HG03442 (cell line): ENCODE measurements at regions not wholly inside any gene's neighbourhood (a gene's known extent, or its start where the extent isn't known, plus 50 kb on each side); places are given as distances from the start of the nearest gene placed in this dataset.
"Not testable (repeated sequence)": the region's sequence is repeated elsewhere in the genome, so short reads cannot be mapped to it uniquely, and the experiment has no call there.

ENCODE experiments used
- ATAC-seq: cut with Tn5 transposase; IDR thresholded peaks from one replicate; pipeline ENCODE4 v1.9.1; 2021; ENCODE audit warnings: mild to moderate bottlenecking, moderate library complexity; ENCODE audit not compliant: unreplicated experiment

DNA sequence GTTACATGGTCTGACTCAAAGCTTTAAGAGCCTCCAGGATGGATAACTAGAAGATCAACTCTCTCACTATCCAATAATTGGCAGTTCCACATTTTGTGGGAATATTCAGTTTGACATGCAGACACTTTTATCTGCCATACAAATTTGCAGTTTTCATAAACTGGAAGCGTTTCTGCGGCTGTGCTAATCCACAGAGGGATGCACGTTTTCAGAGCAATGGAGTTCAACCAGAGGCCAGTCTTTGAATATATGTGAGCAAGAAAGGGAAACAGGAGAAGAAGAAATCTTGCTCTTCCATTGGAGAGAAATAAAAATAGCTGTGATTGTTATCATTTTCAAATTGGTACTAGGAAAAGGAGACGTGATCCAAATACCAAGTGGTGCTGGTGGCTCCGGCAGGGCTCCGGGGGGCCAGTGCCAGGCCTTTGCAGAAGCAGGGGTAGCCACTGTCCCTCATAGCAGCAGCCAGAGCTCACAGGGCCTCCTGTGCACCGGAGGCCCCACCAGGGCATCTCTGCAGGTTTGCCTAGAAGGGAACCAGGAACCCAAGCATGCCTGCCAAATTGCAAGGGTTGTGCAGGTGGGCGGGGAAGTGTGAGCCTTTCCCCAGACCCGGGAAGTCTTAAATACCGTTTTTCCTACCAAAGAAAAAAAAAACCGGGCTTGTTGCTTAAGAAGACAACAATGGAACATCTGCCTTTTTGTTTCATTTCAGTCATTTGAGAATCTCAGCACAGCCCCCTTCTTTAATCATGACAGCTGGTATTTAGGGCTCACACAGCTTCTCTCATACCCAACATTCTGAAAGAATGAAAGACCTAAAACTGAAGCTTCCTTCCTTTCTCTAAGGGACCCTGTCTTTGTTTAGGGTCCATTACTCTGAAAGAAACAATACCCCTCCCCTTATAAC is 791.1 kb upstream of the SOX11 start:
- no peak for ATAC-seq

DNA sequence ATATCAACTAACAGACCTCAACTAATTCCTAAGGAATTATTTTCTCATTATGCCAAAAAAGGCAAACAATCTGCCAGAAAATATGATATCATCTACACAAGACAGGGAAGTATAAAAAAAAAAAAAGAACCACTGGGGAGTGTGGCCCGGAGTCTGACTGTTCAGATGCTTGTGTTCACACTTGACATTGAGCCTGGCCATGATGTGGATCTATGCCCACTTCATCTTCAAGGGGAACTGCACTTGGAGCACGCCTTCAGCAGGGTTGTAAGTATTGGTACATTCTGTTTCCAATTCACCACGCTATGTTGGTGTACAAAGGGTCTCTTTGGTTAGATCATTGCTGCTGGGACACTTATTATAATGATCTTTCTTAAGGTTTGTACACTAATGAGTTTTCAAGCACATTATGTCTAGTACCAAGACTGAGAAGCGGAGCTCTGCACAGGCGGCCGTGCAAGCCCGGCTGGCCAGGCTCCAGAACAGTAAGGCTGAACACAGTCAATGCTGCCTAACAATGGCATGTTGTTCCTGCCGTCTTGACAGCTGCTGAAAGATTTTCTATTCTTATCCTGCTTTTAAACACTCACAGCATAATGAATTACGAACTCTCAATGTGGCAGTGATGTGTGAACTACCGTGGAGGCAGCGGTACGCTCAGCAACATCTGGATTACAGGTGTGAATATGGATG is 788.4 kb upstream of the SOX11 start:
- no peak for ATAC-seq

DNA sequence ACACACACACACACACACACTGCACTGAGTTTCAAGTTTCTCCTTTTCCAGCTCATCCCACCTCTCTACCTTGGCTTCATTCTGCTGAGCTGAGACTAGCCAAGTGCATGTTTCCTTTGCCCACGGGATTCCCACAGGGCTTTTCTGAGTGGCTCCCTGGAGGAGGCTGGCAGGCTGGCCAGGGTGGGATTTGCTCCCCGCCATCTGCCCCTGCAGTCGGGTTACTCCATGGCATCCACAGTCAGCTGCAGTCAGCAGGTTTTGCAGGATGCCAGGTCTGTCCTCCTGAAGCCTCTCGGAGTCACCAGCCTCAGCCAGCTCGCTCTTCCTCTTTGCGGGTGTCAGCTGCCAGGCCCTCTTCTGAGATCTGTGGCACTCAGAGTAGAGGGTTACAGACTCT is 783.7 kb upstream of the SOX11 start:
- no peak for ATAC-seq

DNA sequence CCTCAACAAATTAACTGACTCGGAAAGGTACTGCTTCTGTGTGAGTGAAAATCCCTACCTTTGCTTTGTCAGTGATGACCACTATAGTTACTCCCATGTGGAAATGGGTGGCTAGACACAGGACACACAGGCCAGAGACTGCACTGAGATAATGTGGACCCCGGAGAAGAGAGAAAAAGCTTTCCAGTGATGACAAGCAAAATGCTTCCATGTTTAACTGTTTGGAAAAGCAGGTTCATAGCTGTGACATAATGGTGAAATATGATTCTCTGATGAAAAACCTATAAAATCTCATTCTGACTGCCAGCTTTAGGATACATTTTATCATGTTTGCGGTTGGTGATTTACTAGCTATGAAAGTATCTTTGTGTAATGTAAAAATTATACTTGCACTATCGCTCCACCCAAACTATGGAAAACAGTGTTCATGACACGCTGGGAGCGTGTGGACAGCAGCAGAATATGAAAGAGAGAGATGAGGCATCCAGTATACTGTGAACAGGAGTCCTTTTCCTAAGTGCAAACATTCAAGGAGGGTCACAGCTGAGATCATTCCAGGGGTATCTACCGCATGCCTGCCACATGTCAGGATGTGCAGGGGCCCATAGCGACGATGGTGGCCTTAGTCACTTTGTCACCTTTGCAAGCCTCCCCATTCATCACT is 782.7 kb upstream of the SOX11 start:
- no peak for ATAC-seq

DNA sequence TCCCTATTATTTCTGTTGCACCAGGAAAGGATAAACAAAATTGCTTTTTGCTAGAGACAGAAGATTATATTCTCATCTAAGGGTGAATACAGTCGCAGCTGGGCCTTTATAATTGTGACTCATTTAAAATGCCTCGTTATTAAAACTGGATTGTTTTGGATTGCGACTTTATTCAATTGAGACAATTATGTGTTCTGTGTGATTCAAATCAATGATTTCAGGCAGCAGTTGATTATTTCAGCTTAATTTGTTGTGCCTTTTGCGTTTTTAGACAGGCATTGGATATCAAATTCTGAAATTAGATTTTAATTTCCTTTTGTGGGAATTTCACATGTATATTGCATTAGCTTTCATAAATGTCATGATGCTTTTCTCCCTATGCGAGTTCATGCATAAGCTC is 778.1 kb upstream of the SOX11 start:
- no peak for ATAC-seq

DNA sequence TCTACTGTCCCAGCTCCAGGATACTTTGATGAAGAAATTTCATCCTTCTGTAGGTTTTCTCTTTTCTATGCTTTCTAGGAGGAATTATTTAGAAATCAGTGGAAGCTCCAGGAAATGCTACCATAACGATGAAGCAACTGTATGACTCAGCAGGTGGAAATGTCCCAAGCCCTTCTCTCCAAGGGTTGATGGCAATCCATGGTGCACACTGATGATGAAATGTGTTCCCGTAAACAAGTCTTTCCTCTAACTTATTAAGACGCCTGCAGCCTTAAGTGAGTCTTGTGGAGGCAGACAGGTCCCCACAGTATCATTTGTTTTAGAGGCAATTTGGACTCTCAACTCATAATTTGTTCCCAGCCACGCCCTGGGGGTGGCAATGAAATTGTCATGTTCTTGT is 777.6 kb upstream of the SOX11 start:
- ATAC-seq, result no peak

DNA sequence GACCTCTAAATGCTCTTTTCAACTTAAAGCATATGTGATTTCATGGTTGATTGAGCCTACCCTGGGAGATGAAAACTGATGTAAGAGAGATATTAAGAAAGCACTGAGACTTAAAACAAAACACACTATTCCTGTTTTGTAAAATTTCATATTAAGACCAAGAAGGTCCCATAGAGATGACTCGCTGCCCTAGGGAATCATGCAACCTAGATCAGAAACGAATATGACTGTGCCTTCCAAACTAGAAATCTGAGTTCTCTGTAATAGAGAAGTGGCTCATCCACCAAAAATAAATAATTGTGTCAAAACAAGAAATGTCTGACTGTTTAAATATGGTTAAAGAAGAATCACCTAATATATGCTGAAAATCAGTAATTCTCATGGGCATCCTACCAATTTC is 776.8 kb upstream of the SOX11 start:
- ATAC-seq, result no peak

DNA sequence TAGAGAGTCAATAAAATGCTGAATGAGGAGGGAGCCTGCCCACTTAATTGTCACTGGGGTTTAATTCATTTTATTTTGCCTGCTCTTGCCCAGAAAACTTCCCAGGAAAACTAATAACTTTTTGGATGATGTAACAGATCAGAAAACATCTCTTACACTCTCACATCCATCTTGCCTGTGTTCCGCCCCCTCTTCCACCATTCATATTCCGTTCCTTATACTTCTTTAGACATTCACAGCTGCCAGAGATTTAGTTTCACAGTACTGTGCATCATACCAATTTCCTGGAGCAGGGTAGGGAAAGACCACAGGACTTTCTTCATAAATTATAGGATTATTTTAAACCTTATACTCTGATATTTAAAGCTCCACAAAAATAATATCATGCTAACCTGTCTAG is 776.1 kb upstream of the SOX11 start:
- ATAC-seq, result no peak

DNA sequence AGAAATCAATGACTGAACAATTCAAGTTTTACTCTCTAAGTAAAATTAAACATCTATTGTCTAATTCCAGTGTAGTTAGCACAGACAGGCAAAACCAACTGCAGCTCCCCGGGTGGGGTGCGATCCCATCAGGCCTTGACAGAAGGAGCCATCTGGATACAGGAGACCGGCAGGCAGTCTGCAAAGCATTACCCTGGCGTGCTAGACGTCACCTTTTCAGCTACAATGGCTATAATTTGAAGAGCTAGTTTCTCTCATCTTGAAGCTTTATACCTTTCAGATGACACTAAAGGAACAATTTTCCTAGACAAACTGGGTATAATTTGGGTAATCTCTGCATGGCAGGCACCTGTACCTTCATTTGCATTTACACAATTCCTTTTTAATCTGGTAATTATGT is 761.5 kb upstream of the SOX11 start:
- no peak for ATAC-seq

DNA sequence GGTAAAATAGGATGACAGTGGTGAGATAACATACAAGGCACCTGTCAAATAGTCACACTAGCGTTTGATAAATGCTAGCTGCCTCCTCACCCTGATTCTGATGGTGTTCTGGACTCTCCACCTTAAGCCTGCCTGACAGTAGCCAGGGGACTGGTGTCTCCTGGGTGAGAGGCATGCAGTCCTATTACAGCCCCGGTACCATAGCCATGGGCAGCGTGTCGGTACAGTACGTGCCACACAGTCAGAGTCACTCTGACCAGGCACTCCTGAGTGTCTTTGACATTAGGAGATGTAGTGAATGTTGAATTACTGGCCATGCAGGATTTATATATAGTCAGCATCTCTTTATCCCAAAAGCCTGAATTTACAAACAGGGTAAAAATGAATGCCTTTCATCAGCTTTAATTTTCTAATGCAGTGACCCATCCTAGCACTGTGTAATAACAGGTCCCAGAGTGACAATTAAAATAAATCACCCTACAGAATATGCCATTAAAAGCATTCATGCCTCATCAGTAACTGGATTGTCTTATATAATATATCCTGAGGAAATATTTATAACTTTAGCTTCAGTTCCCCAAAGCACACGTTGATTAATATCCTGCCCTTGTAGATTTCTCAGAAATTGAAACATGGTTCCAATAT is 760.3 kb upstream of the SOX11 start:
- ATAC-seq, result no peak

DNA sequence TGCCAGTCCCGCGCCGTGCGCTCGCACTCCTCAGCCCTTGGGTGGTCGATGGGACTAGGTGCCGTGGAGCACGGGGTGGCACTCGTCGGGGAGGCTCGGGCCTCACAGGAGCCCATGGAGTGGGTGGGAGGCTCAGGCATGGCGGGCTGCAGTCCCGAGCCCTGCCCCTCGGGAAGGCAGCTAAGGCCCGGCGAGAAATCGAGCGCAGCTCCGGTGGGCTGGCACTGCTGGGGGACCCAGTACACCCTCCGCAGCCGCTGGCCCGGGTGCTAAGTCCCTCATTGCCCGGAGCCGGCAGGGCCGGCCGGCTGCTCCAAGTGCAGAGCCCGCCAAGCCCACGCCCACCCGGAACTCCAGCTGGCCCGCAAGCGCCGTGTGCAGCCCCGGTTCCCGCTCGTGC is 756.9 kb upstream of the SOX11 start:
- not testable (repeated sequence) for ATAC-seq

DNA sequence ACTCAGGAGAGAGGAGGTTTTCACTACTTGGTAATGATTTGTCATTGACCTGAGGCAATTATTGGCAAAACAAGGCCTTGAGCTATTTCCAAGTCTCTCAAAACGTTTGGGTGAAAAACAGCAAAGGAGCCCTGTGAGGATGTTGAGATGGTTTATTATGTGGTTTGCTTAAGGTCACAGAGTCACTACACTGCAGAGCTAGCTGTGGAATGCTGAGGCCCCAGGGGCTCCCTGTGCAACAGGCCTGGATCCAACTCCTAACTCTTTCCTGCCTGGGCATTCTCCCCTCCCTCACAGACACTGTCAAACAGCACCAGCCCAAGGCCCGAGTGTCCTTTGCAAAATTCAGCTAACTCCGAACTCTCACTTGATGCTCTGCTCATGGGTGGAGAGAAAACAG is 754.6 kb upstream of the SOX11 start:
- no peak for ATAC-seq

DNA sequence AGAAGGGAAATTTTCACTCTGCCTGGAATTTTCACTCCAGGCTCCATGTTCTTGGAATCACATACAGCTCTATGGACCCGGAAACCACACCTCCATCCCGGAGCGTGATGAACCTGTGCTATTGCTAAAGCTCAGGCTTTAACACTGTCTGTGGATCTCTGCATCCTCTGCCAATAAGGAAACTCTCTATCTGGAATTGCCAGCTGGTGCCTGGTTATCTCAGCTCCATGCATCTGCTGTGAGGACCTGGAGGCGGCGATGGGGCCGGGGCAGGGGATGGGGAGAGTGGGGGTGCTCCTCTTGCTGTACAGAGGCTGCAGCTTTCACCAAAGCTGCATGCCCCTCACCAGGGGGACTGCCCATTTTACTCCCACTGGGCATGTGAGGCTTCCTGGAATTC is 754.0 kb upstream of the SOX11 start:
- ATAC-seq, result no peak

DNA sequence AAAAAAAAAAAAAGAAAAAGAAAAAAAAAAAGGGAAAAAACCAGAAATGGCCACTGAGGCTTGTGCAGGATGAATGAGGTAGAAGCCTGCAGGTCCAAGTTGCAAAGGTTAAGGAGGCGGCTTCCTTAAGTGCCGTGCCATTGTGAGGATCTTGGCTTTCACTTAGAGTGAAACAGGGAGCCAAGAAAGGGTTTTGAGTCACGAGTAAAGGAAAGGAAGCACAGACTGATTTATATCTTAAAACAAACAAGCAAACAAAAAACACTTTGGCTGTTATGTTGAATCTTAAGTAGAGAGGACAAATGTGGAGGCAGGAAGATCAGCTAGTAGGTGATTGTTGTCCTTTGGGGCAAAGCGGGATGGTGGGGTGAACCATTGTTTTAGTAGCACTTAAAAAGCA is 749.7 kb upstream of the SOX11 start:
- no peak for ATAC-seq

DNA sequence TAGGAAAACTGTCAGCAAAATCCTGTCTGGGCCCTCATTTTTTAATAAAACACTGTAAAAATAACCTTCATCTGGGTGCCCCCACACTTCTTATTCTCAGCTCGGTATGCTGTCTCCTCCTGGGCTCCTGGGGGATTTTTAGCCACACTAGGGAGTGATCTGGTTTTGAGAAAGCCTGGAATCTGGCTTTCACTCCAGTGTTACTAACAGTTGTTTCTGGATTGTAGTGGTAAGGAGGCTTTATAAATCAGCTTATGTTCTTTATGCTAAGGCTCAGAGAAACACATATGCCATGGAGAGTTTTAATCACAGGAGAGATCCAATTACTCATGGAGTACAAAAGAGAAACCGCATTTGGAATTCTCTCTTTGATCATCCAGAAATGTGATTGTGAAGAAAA is 744.3 kb upstream of the SOX11 start:
- ATAC-seq, result no peak

DNA sequence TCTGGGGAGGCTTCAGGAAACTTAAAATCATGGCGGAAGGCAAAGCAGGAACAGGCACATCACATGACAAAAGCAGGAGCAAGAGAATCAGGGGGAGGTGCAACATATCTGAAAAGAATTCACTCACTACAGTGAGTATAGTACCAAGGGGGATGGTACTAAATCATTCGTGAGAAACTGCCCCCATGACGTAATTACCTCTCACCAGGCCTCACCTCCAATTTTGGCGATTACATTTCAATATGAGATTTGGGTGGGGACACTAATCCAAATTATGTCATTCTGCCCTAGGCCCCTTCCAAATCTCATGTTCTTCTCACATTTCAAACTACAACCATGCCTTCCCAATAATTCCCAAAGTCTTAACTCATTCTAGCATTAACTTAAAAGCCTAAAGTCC is 740.8 kb upstream of the SOX11 start:
- no peak for ATAC-seq

DNA sequence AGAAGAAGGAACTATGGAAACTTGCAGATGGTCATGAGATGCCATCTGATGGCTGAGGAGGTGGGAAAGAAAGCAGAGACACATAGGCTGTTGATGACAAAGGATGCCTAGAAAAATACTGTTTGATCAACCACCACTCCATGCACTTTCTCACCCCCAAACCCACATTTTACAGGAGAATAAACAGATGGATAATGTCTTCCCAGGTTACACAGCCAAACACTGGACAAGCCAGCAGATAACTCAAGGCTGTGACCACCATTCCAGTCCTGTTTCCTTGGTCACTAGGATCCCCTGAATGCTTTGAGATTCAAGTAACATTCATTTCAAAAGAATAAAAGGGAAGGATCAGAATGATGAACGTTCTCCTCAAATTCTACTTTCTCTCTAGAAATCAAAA is 733.0 kb upstream of the SOX11 start:
- no peak for ATAC-seq

DNA sequence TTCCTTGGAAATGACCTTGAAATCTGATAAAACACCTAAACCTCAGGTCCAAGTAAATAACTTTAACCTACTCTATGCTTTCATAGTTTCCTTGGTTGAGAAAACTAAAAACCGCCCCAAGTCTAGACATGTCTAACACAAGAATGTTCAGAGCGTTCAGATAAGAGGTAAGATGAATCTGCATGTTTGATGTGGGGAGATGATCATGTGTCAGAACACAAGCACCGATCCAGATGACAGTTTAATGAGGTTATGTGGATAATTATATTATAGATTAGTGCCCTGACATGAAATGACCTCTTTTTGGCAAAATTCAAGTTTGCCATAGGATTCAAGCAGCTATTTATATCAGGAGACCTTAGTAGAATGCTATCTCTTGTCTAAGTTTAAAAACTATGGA is 729.8 kb upstream of the SOX11 start:
- no peak for ATAC-seq

DNA sequence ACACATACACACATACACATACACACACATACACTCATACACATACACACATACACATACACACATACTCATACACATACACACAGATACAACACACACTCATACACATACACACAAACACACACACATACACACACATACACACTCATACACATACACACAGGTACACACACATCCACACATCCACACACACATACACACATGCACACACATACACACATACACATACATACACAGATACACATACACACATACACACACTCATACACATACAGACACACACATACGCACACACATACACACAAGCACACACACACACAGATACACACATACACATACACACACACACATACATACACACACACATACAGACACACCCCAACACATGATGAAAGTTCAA is 729.1 kb upstream of the SOX11 start:
- ATAC-seq, result no peak

DNA sequence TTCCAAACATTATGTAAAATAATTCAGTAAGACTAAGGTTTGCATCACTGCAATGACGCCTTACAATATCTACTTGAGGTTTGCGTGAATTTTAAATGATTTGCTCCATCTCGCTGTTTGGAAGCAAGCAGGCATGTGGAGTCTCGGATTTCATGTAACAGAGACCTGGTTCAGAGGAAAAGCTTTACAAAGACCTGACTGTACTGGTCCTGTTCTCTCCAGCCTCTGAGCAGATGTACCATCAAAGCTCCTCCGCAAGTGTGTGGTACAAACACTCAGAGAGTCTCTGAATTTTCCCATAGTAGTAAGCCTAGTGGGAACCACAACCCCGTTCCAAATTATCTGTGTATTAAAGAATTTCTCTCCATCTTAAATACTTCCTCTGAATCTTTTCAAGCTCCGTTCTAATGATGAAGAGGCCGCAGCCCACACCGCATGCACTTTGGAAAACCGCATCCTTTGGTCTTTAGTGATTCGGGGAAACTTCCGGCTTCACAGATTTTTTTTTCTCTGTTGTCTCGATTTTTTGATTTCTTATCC is 728.1 kb upstream of the SOX11 start:
- no peak for ATAC-seq

DNA sequence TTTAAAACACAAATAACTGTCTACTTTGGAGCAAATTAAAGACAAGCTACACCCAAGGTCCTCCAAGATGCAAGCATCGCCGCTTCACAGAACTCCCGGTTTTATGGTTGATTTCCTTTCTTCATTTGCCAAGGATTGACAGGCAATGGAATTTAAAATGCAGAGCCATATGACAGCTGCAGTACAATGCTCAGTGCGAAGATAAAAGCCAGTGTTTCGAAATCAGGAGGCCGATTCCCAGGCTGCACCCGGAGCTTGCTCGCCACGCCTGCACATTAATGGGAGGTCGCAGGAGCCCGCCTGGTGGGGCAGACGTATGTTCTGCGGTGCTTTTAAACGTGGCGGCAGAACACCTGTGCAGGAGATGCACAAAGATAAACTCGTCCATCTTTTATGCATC is 727.6 kb upstream of the SOX11 start:
- ATAC-seq, result no peak
